Subcutaneous abdominal adipose tissue (tissue), 5 donors: ENCODE measurements at regions not wholly inside any gene's neighbourhood (a gene's known extent, or its start where the extent isn't known, plus 50 kb on each side); places are given as distances from the start of the nearest gene placed in this dataset.

Experiments used
- H3K27ac ChIP-seq: one replicate; pipeline ENCODE4 v1.7.0; 2013; ENCODE audit warnings: low read depth, mild to moderate bottlenecking, inconsistent platforms, low read length, moderate library complexity
- H3K27me3 ChIP-seq, 5 donors: one replicate each; pipeline ENCODE4 v1.7.0; 2013; ENCODE audit warnings: low read length in 5 of 5, inconsistent platforms in 1 of 5; ENCODE audit not compliant: control insufficient read depth in 5 of 5, insufficient read depth in 4 of 5
- H3K36me3 ChIP-seq, 5 donors: one replicate each; pipeline ENCODE4 v1.7.0; 2013; ENCODE audit warnings: low read length in 5 of 5; ENCODE audit not compliant: control insufficient read depth in 5 of 5, insufficient read depth in 5 of 5
- H3K4me1 ChIP-seq, 5 donors: one replicate each; pipeline ENCODE4 v1.7.0; 2013; ENCODE audit warnings: low read length in 5 of 5, mild to moderate bottlenecking in 3 of 5, moderate library complexity in 1 of 5; ENCODE audit not compliant: control insufficient read depth in 5 of 5, insufficient read depth in 5 of 5
- H3K4me3 ChIP-seq, 5 donors: one replicate each; pipeline ENCODE4 v1.7.0; 2013; ENCODE audit warnings: low read length in 5 of 5, low read depth in 1 of 5
- H3K9ac ChIP-seq, 5 donors: one replicate each; pipeline ENCODE4 v1.7.0; 2013; ENCODE audit warnings: low read length in 5 of 5, mild to moderate bottlenecking in 4 of 5, moderate library complexity in 3 of 5
- H3K9me3 ChIP-seq, 5 donors: one replicate each; pipeline ENCODE4 v1.7.0; 2013; ENCODE audit warnings: low read length in 5 of 5; ENCODE audit not compliant: control insufficient read depth in 5 of 5
- donor health status: healthy.
- donor health status: healthy.
- donor health status: healthy.
- donor health status: healthy.
- donor health status: healthy.

GRCh38 chr2:83650161-83650560, 808.9 kb downstream of the SUCLG1 start:
- no peaks in the 10 kb centered on the region for H3K4me1 ChIP-seq
- H3K27ac ChIP-seq = no peak overlapping the region
- H3K4me3 ChIP-seq = no peak overlapping the region
- H3K9me3 ChIP-seq = no peaks in the 10 kb centered on the region
- H3K27me3 ChIP-seq = no peaks in the 10 kb centered on the region
- H3K36me3 ChIP-seq = no peaks in the 10 kb centered on the region
- no peak overlapping the region for H3K9ac ChIP-seq

- no peak overlapping the region for H3K4me3 ChIP-seq
- no peaks in the 10 kb centered on the region for H3K9me3 ChIP-seq
- H3K9ac ChIP-seq = no peak overlapping the region
- H3K36me3 ChIP-seq = no peaks in the 10 kb centered on the region
- no peaks in the 10 kb centered on the region for H3K4me1 ChIP-seq
- H3K27ac ChIP-seq = no peak overlapping the region
- H3K27me3 ChIP-seq = no peaks in the 10 kb centered on the region
These were observed 818.6 kb downstream of the SUCLG1 start for GRCh38 chr2:83640506-83640905.

GRCh38 chr2:83633423-83633822, 825.7 kb downstream of the SUCLG1 start:
- Histone ChIP-seq H3K27ac (no peak overlapping the region), H3K4me1 (no peaks in the 10 kb centered on the region), H3K4me3 (no peak overlapping the region), H3K27me3 (no peaks in the 10 kb centered on the region), H3K36me3 (no peaks in the 10 kb centered on the region), H3K9ac (no peak overlapping the region), H3K9me3 (no peaks in the 10 kb centered on the region)

- Histone ChIP-seq H3K36me3 (no peaks in the 10 kb centered on the region), H3K27ac (no peak overlapping the region), H3K4me3 (no peak overlapping the region), H3K9me3 (no peaks in the 10 kb centered on the region), H3K9ac (no peak overlapping the region), H3K4me1 (no peaks in the 10 kb centered on the region), H3K27me3 (no peaks in the 10 kb centered on the region)
These were observed 828.7 kb downstream of the SUCLG1 start for GRCh38 chr2:83630351-83630750.

- Histone ChIP-seq H3K4me3 (no peak overlapping the region), H3K4me1 (no peaks in the 10 kb centered on the region), H3K27me3 (no peaks in the 10 kb centered on the region), H3K27ac (no peak overlapping the region), H3K36me3 (no peaks in the 10 kb centered on the region), H3K9ac (no peak overlapping the region), H3K9me3 (peaks cover 0 to 7% (median 0%) of the 10 kb centered on the region in 5 donors)
These were observed 843.6 kb downstream of the SUCLG1 start for GRCh38 chr2:83615511-83615910.

GRCh38 chr2:83613178-83613577, 845.9 kb downstream of the SUCLG1 start:
- Histone ChIP-seq H3K9ac (no peak overlapping the region), H3K9me3 (peaks cover 0 to 4% (median 0%) of the 10 kb centered on the region in 5 donors), H3K27ac (no peak overlapping the region), H3K27me3 (no peaks in the 10 kb centered on the region), H3K36me3 (no peaks in the 10 kb centered on the region), H3K4me3 (no peak overlapping the region), H3K4me1 (no peaks in the 10 kb centered on the region)

- no peaks in the 10 kb centered on the region for H3K36me3 ChIP-seq
- no peak overlapping the region for H3K27ac ChIP-seq
- no peak overlapping the region for H3K4me3 ChIP-seq
- H3K27me3 ChIP-seq = no peaks in the 10 kb centered on the region
- no peak overlapping the region for H3K9ac ChIP-seq
- peaks cover 0 to 2% (median 0%) of the 10 kb centered on the region in 5 donors for H3K9me3 ChIP-seq
- H3K4me1 ChIP-seq = no peaks in the 10 kb centered on the region
These were observed 856.3 kb downstream of the SUCLG1 start for GRCh38 chr2:83602753-83603152.

GRCh38 chr2:83596592-83597282, 862.3 kb downstream of the SUCLG1 start:
- Histone ChIP-seq H3K27ac (no peak overlapping the region), H3K36me3 (no peaks in the 10 kb centered on the region), H3K9me3 (peaks cover 0 to 2% (median 0%) of the 10 kb centered on the region in 5 donors), H3K9ac (no peak overlapping the region), H3K27me3 (peaks cover 0 to 4% (median 0%) of the 10 kb centered on the region in 5 donors), H3K4me3 (no peak overlapping the region), H3K4me1 (peaks cover 0 to 2% (median 0%) of the 10 kb centered on the region in 5 donors)

- Histone ChIP-seq H3K9ac (no peak overlapping the region), H3K9me3 (peaks cover 0 to 2% (median 0%) of the 10 kb centered on the region in 5 donors), H3K27me3 (peaks cover 0 to 4% (median 0%) of the 10 kb centered on the region in 5 donors), H3K27ac (no peak overlapping the region), H3K4me1 (peaks cover 0 to 2% (median 0%) of the 10 kb centered on the region in 5 donors), H3K36me3 (no peaks in the 10 kb centered on the region), H3K4me3 (no peak overlapping the region)
These were observed 863.2 kb downstream of the SUCLG1 start for GRCh38 chr2:83595926-83596325.

GRCh38 chr2:83595121-83595690, 863.9 kb downstream of the SUCLG1 start:
- Histone ChIP-seq H3K4me1 (peaks cover 0 to 2% (median 0%) of the 10 kb centered on the region in 5 donors), H3K4me3 (no peak overlapping the region), H3K27ac (no peak overlapping the region), H3K9ac (no peak overlapping the region), H3K27me3 (peaks cover 0 to 4% (median 0%) of the 10 kb centered on the region in 5 donors), H3K9me3 (peaks cover 0 to 2% (median 0%) of the 10 kb centered on the region in 5 donors), H3K36me3 (no peaks in the 10 kb centered on the region)
